ENCODE measurements at regions not wholly inside any gene's neighbourhood (a gene's known extent, or its start where the extent isn't known, plus 50 kb on each side); places are given as distances from the start of the nearest gene placed in this dataset.
"Not testable (repeated sequence)": the region's sequence is repeated elsewhere in the genome, so short reads cannot be mapped to it uniquely, and the experiment has no call there.

- no peak for ATAC-seq
- no peak for DNase-seq
- Histone ChIP-seq H3K9me3 (no peaks in the 10 kb centered on the region), H3K4me1 (no peaks in the 10 kb centered on the region), H3K36me3 (no peaks in the 10 kb centered on the region), H3K4me3 (no peak overlapping the region), H3K27me3 (ENCODE audit: low read depth) (no peaks in the 10 kb centered on the region), H3K27ac (no peak overlapping the region)
- no peak for TF ChIP-seq CTCF (IDR thresholded peaks at IDR 0.05)
- intact Hi-C loops (cut with DNase I), result no loop called here
These were observed 919.8 kb upstream of the SLITRK1 start for GRCh38 chr13:84802073-84802472.

- Histone ChIP-seq H3K36me3 (no peaks in the 10 kb centered on the region), H3K4me3 (no peak overlapping the region), H3K4me1 (no peaks in the 10 kb centered on the region), H3K27me3 (ENCODE audit: low read depth) (no peaks in the 10 kb centered on the region), H3K9me3 (peaks cover 3% of the 10 kb centered on the region), H3K27ac (no peak overlapping the region)
- no peak for DNase-seq
- intact Hi-C loops (cut with DNase I), result no loop called here
- no peak for TF ChIP-seq CTCF (IDR thresholded peaks at IDR 0.05)
- ATAC-seq, result no peak
These were observed 902.3 kb upstream of the SLITRK1 start for GRCh38 chr13:84784443-84785153.

- intact Hi-C loops (cut with DNase I), result no loop called here
- DNase-seq (no peak), ATAC-seq (no peak)
- Histone ChIP-seq H3K4me1 (no peaks in the 10 kb centered on the region), H3K27me3 (ENCODE audit: low read depth) (no peaks in the 10 kb centered on the region), H3K27ac (no peak overlapping the region), H3K9me3 (no peaks in the 10 kb centered on the region), H3K36me3 (no peaks in the 10 kb centered on the region), H3K4me3 (no peak overlapping the region)
- TF ChIP-seq CTCF (IDR thresholded peaks at IDR 0.05), result no peak
These were observed 895.0 kb upstream of the SLITRK1 start for GRCh38 chr13:84777316-84777715.

GRCh38 chr13:84776593-84776992 lies 894.3 kb upstream of the SLITRK1 start:
- no peaks in the 10 kb centered on the region for H3K9me3 ChIP-seq
- no peaks in the 10 kb centered on the region for H3K4me1 ChIP-seq
- no peak for TF ChIP-seq CTCF (IDR thresholded peaks at IDR 0.05)
- no peaks in the 10 kb centered on the region for H3K36me3 ChIP-seq
- no peak for ATAC-seq
- no peak overlapping the region for H3K4me3 ChIP-seq
- no peak overlapping the region for H3K27ac ChIP-seq
- no peak for DNase-seq
- no peaks in the 10 kb centered on the region for H3K27me3 ChIP-seq (ENCODE audit: low read depth)
- intact Hi-C loops (cut with DNase I), result no loop called here

- H3K27me3 ChIP-seq (ENCODE audit: low read depth); intact Hi-C loops (cut with DNase I); DNase-seq; H3K9me3 ChIP-seq; ATAC-seq; H3K4me3 ChIP-seq; H3K4me1 ChIP-seq; H3K27ac ChIP-seq; H3K36me3 ChIP-seq: not testable (repeated sequence)
These were observed 893.6 kb upstream of the SLITRK1 start for GRCh38 chr13:84775920-84776319.

GRCh38 chr13:84774111-84774510 lies 891.8 kb upstream of the SLITRK1 start:
- Histone ChIP-seq H3K27me3 (ENCODE audit: low read depth) (no peaks in the 10 kb centered on the region), H3K4me3 (no peak overlapping the region), H3K27ac (no peak overlapping the region), H3K9me3 (no peaks in the 10 kb centered on the region), H3K4me1 (no peaks in the 10 kb centered on the region), H3K36me3 (no peaks in the 10 kb centered on the region)
- intact Hi-C loops (cut with DNase I), result no loop called here
- ATAC-seq (no peak), DNase-seq (no peak)
- TF ChIP-seq CTCF (IDR thresholded peaks at IDR 0.05), result no peak
